22Rv1 (cell line): ENCODE measurements at regions not wholly inside any gene's neighbourhood (a gene's known extent, or its start where the extent isn't known, plus 50 kb on each side); places are given as distances from the start of the nearest gene placed in this dataset.

Source experiments
- H3K27ac ChIP-seq: fragments of 450-650 bp; 2 replicates; pipeline ENCODE4 v1.5.1; 2017
- CTCF ChIP-seq: fragments of 450-650 bp; IDR thresholded peaks from 2 replicates; pipeline ENCODE4 v1.5.1; 2017; ENCODE audit warnings: mild to moderate bottlenecking
- ZFX ChIP-seq: fragments of 450-650 bp; IDR thresholded peaks from 2 replicates; pipeline ENCODE4 v1.6.1; 2017; ENCODE audit warnings: antibody characterized with exemption, borderline replicate concordance

DNA sequence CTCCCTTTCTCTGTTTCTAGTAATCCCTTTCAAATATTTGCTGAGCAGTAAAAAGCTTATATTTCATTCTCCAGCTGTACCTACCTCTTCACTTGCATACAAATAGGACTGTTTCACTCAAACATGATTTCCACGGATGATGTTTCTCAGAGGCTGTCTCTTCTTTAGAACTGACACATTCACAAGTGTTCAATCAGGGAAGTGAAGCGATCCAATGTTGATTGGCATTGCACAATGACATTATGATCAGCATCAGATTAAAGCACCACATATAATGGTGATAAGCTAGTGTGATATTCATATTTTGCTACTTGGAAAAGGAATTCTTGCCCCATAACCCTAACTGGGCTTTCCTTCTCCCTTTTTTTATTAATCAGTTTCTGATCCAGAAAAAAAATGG lies 681.8 kb downstream of the TBC1D32 start:
- no peak for TF ChIP-seq ZFX
- no peak for TF ChIP-seq CTCF
- H3K27ac ChIP-seq = no peak overlapping the region

DNA sequence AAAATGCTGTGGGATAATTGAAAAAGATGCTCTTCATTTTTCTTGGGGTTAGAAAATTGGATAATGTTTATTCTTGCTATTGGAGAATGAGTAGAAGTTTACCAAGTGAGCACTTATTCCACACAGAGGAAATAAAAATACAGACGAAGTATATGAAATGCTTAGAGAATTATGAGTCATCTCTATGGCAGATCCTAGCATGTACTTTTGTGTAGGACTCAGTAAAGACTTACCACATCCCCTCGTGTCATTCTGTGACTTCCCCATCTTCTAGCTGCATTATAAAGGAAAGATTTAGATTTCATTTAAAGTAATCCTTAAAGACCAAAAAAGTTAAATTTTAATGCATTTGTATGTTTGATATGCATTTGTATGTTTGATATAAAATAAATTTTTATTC lies 685.6 kb downstream of the TBC1D32 start:
- no peak for TF ChIP-seq CTCF
- TF ChIP-seq ZFX = no peak
- H3K27ac ChIP-seq = no peak overlapping the region

DNA sequence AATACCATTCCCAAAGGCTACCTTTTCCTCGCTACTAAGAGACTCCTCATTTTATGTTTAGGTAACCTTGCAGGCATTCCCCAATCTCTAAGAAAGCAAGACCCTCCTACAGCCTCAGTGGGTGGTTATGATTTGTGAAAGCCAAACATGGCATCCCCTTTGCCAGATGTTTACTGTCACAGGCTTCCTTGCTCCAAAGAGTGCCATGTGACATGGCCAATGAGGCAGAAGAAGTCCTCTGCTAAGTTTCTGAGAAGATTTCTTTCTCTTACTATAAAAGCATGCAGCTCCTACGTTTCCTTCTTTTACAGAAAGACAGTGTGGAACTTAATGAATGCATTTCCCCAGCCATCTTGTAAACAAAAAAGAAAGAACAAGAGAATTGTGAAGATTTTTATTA lies 688.2 kb downstream of the TBC1D32 start:
- no peak overlapping the region for H3K27ac ChIP-seq
- TF ChIP-seq CTCF (no peak), ZFX (no peak)

- TF ChIP-seq CTCF = no peak
- no peak for TF ChIP-seq ZFX
- no peak overlapping the region for H3K27ac ChIP-seq
Measured at GRCh38 chr6:120632975-120633374, 701.3 kb downstream of the TBC1D32 start.

- TF ChIP-seq ZFX = no peak
- no peak for TF ChIP-seq CTCF
- no peak overlapping the region for H3K27ac ChIP-seq
Measured at GRCh38 chr6:120627612-120628011, 706.7 kb downstream of the TBC1D32 start.

DNA sequence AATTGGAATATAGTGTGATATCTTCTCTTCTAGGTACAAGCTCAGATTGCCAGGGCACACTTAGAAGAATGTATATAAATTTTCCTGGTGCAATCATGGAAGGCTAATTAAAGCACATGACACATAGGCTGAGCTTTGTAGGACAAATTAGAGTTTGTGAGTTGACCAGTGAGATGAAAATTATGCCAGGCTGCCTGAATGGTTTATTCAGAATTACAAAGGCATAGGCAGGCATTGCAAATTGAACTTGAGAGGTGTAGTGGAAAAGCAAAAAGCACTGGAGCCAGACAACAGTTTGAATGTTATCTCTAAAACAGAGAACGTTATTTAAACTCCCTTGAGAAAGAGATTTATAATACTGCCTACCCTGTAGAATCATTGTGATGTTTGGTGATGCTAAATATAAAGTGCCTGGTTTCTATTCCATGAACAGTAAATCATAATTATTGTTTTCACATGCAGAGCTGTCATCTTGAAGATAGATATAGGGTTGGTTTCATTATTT lies 712.1 kb downstream of the TBC1D32 start:
- TF ChIP-seq CTCF (no peak), ZFX (no peak)
- H3K27ac ChIP-seq = no peak overlapping the region

DNA sequence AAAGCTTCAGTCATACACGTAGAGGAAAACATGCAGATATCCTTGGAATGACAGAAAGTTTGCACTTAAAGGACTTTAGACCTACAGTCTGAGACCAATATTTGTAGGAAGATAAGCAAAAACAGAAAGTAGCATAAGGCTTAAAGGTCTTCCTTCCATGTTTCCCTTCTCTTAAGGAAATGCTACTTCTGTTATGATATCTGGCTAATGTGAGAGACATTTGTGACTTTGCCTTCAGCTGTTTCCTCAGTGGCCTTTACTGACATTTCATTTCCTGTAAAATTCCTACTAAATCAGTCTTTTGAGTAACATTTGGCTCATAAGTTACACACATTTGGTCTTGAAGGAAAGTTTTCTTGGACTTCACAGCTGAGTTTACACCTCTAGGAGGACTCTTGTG lies 713.4 kb downstream of the TBC1D32 start:
- no peak overlapping the region for H3K27ac ChIP-seq
- TF ChIP-seq ZFX (no peak), CTCF (no peak)
